GM12873 (cell line): ENCODE measurements at regions not wholly inside any gene's neighbourhood (a gene's known extent, or its start where the extent isn't known, plus 50 kb on each side); places are given as distances from the start of the nearest gene placed in this dataset.

Experiments used
- TF ChIP-seq, protein P1 (sequence below): IDR thresholded peaks from 2 replicates; pipeline ENCODE4 v1.5.1; 2012; ENCODE audit warnings: low read depth, mild to moderate bottlenecking, moderate library complexity, low read length, control low read depth; ENCODE audit not compliant: insufficient read depth; ENCODE audit errors: missing control alignments

DNA sequence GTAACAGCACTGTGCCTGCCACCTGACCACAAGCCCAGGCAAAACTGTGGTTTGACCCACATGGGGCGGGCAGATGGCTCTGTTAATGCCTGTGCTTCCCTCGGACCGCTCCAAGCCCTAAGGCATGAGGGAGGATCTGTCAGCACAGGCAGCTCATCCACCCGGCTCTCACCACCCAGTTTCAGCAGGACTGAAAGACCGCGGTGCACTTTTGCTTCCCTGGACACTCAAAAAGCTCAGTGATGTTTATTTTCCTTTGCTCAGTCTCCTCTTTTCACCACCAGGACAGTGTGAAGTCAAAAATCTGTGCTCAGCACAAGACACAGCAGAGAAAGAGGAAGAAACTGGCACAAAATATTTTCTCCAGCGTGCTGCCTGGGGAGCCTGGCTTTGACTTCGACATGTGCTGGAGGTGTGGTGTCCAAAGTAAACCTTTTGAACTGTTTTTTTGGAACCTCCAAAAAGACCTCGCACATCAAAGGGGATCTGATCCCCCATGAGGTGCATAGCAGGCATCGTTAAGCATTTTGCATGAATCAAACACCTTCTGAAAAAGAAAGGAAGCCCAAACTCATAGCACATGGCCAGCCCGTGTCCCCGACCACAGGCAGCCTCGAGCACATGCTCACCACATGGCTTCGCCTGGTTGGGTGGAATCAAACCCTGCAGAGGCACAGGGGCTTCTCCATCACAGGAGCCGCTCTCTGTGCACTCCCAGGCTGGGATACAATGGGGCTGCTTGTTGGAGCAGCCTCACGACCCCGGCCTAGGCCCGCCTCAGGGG is 441.7 kb upstream of the JARID2 start:
- TF ChIP-seq, protein P1, sequence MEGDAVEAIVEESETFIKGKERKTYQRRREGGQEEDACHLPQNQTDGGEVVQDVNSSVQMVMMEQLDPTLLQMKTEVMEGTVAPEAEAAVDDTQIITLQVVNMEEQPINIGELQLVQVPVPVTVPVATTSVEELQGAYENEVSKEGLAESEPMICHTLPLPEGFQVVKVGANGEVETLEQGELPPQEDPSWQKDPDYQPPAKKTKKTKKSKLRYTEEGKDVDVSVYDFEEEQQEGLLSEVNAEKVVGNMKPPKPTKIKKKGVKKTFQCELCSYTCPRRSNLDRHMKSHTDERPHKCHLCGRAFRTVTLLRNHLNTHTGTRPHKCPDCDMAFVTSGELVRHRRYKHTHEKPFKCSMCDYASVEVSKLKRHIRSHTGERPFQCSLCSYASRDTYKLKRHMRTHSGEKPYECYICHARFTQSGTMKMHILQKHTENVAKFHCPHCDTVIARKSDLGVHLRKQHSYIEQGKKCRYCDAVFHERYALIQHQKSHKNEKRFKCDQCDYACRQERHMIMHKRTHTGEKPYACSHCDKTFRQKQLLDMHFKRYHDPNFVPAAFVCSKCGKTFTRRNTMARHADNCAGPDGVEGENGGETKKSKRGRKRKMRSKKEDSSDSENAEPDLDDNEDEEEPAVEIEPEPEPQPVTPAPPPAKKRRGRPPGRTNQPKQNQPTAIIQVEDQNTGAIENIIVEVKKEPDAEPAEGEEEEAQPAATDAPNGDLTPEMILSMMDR, result no peak

GRCh38 chr6:14804785-14805210 is 441.1 kb upstream of the JARID2 start:
- TF ChIP-seq, protein P1, result no peak

DNA sequence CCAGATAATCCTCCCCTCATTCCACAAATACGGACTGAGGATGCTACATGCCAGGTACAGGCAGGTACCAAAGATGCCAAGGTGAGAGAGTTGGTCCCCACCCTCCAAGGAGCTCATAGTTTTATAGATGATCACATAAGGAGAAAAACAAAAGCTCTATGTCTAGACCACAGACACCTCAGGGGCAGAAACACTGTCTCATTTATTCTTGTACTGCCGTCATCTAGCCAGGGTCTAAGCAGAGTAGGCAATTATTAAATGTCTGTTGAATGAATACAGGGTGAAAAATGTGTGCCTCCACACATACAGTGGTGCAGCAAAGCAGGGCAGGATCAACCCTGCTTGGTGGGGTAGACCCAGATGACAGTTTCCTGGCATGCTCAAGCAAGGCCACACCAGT is 439.8 kb upstream of the JARID2 start:
- TF ChIP-seq, protein P1, result no peak

DNA sequence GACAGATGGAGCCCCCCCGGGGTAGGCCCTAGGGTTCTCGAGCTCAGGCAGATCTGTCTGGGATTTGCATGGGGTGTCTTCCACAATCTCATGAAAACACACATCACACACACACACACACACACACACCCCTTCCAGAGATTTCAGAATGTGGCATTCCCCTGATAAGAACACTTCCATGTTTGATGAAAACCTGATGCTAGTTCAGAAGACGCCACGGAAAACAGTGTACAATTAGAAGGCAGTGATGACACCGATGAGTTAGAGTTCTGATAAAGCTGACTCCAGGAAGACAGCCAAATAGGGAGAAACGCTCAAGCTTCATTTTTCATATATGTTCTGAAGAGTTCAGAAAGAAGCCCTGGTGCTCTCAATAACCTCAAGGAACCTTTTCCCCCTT is 438.7 kb upstream of the JARID2 start:
- TF ChIP-seq, protein P1, result no peak

DNA sequence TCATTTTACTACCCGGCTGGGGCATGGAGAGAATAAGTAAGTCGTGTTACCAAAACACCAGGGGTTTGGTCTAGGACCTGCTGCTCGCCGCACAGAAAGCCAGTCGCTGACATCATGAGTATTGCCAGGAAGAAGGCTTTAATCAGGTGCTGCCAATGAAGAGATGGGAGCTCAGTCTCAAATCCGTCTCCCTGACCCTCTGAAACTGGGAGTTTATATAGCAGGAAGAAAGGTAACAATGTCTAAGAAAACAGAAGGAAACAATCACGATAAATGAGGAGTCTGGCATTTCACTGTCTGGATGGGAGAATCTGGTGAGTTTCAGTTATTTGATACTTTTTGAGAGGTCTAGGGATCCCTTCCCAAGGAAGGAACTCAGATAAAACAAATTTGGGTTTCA is 437.9 kb upstream of the JARID2 start:
- TF ChIP-seq, protein P1, result no peak

GRCh38 chr6:14810021-14810420 is 435.8 kb upstream of the JARID2 start:
- TF ChIP-seq, protein P1, result no peak

DNA sequence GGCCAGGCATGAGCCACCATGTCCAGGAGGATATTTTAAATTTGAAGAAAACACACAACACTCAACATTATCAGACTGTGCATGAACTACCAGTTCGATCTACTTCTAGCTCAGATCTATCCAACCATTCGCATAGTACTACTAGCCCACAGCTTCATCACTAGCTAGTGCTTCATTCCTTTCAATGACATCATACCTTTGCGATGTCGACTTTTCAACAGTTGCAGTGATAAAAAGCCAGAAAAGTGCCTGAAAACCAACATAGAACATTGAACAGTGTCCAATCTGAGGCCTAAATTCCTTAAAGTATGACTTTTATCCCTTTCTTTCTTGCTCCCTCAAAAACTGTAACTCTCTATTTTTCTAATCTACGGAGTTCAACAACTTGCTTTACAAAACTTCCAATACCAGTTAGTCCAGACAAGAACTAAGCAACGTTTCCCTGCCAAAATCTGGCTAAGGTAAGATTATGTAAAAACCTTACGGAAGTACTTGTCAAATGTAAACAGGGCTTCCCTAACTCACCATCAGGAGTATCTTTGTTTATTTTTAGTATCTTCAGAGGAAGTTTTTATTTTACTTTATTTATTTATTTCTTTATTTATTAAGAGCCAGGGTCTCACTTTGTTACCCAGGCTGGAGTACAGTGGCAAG is 434.0 kb upstream of the JARID2 start:
- TF ChIP-seq, protein P1, result no peak
